IMR-90 (cell line): ENCODE measurements at regions not wholly inside any gene's neighbourhood (a gene's known extent, or its start where the extent isn't known, plus 50 kb on each side); places are given as distances from the start of the nearest gene placed in this dataset.

Experiments
- ATAC-seq: fragments of 200-7000 bp; cut with Tn5 transposase; 2 replicates; pipeline ENCODE4 v1.9.1; 2020; ENCODE audit warnings: low read depth, mild to moderate bottlenecking, moderate library complexity
- BruUV-seq: library from RNA; stranded (reverse); fragments of 400-500 nt; replicated peaks from 2 replicates; lab custom pipeline; 2021; lab: Mats Ljungman, UMichigan
- CTCF ChIA-PET: fragments of 300-600 bp; formaldehyde crosslinking; extraction: SDS; loops from one replicate; lab custom pipeline; 2021; ENCODE audit warnings: antibody characterized with exemption; lab: Yijun Ruan, JAX
- POLR2A ChIA-PET: fragments of 300-600 bp; sonication (Branson Sonifier 250); formaldehyde crosslinking; loops from one replicate; lab custom pipeline; 2022; ENCODE audit warnings: antibody characterized with exemption; ENCODE audit not compliant: unreplicated experiment; lab: Charles Lee
- DNase-seq: peaks from one replicate; pipeline ENCODE4 v3.0.0; 2013
- H2AFZ ChIP-seq: replicated peaks from 2 replicates; pipeline ENCODE3; 2013; ENCODE audit warnings: low read length, mild to moderate bottlenecking; ENCODE audit not compliant: poor library complexity
- H2AK5ac ChIP-seq: 2 replicates; pipeline ENCODE4 v1.6.1; 2013; ENCODE audit warnings: low read depth, low read length, inconsistent platforms
- H2AK9ac ChIP-seq: replicated peaks from 2 replicates; pipeline ENCODE3; 2013; ENCODE audit warnings: mild to moderate bottlenecking, low read depth, low read length, moderate library complexity; ENCODE audit not compliant: poor library complexity
- H2BK120ac ChIP-seq: 2 replicates; pipeline ENCODE4 v1.6.1; 2013; ENCODE audit warnings: low read depth, low read length, inconsistent platforms
- H2BK15ac ChIP-seq: 3 replicates; pipeline ENCODE4 v1.6.1; 2013; ENCODE audit warnings: low read depth, low read length, inconsistent platforms
- H2BK20ac ChIP-seq: 2 replicates; pipeline ENCODE4 v1.6.1; 2013; ENCODE audit warnings: low read depth, mild to moderate bottlenecking, inconsistent platforms, low read length, moderate library complexity
- H2BK5ac ChIP-seq: 2 replicates; pipeline ENCODE4 v1.6.1; 2013; ENCODE audit warnings: mild to moderate bottlenecking, low read depth, low read length, inconsistent platforms; ENCODE audit not compliant: poor library complexity, severe bottlenecking
- H3K14ac ChIP-seq: replicated peaks from 2 replicates; pipeline ENCODE4 v1.6.1; 2013; ENCODE audit warnings: low read depth, low read length, inconsistent platforms
- H3K18ac ChIP-seq: 2 replicates; pipeline ENCODE4 v1.6.1; 2013; ENCODE audit warnings: low read depth, low read length, control low read depth
- H3K23ac ChIP-seq: 2 replicates; pipeline ENCODE4 v1.6.1; 2013; ENCODE audit warnings: low read depth, low read length, inconsistent platforms
- H3K27ac ChIP-seq: 2 replicates; pipeline ENCODE4 v1.5.1; 2013; ENCODE audit warnings: mild to moderate bottlenecking, control low read depth, low read length; ENCODE audit not compliant: insufficient read depth
- H3K27me3 ChIP-seq: 2 replicates; pipeline ENCODE4 v1.6.1; 2013; ENCODE audit warnings: low read length; ENCODE audit not compliant: control insufficient read depth, insufficient read depth
- H3K36me3 ChIP-seq: 2 replicates; pipeline ENCODE4 v1.6.1; 2013; ENCODE audit warnings: low read length, mixed read lengths; ENCODE audit not compliant: control insufficient read depth, insufficient read depth
- H3K4ac ChIP-seq: 2 replicates; pipeline ENCODE4 v1.6.1; 2013; ENCODE audit warnings: low read depth, low read length, inconsistent platforms
- H3K4me1 ChIP-seq: 2 replicates; pipeline ENCODE4 v1.6.1; 2013; ENCODE audit warnings: low read length, mixed read lengths; ENCODE audit not compliant: control insufficient read depth, insufficient read depth
- H3K4me2 ChIP-seq: 2 replicates; pipeline ENCODE4 v1.6.1; 2013; ENCODE audit warnings: low read depth, mild to moderate bottlenecking, control low read depth, low read length, moderate library complexity
- H3K4me3 ChIP-seq: 2 replicates; pipeline ENCODE4 v1.5.1; 2013; ENCODE audit warnings: low read depth, mild to moderate bottlenecking, control low read depth, low read length, moderate library complexity; ENCODE audit not compliant: insufficient read depth
- H3K56ac ChIP-seq: 2 replicates; pipeline ENCODE4 v1.6.1; 2013; ENCODE audit warnings: low read length, inconsistent platforms; ENCODE audit not compliant: insufficient read depth; ENCODE audit errors: extremely low read depth
- H3K79me1 ChIP-seq, 2 experiments: 2 replicates each; pipeline ENCODE4 v1.6.1; 2013; ENCODE audit warnings: low read length in 2 of 2, inconsistent platforms in 1 of 2, low read depth in 1 of 2
- H3K9ac ChIP-seq: 2 replicates; pipeline ENCODE4 v1.6.1; 2013; ENCODE audit warnings: low read depth, low read length, control low read depth
- H3K9me1 ChIP-seq: 2 replicates; pipeline ENCODE4 v1.6.1; 2013; ENCODE audit warnings: low read length, inconsistent platforms; ENCODE audit not compliant: insufficient read depth
- H3K9me3 ChIP-seq: 2 replicates; pipeline ENCODE4 v1.6.1; 2013; ENCODE audit warnings: low read length; ENCODE audit not compliant: control insufficient read depth, insufficient read depth
- H4K20me1 ChIP-seq: 2 replicates; pipeline ENCODE4 v1.6.1; 2013; ENCODE audit warnings: low read length, inconsistent platforms; ENCODE audit not compliant: insufficient read depth
- H4K5ac ChIP-seq: 2 replicates; pipeline ENCODE4 v1.6.1; 2013; ENCODE audit warnings: mild to moderate bottlenecking, low read depth, low read length, control low read depth
- H4K8ac ChIP-seq, 2 experiments: 2 replicates each; pipeline ENCODE4 v1.6.1; 2013; ENCODE audit warnings: low read depth in 2 of 2, low read length in 2 of 2, control low read depth in 1 of 2, inconsistent platforms in 1 of 2
- H4K91ac ChIP-seq: 2 replicates; pipeline ENCODE4 v1.6.1; 2013; ENCODE audit warnings: low read depth, low read length, inconsistent platforms; ENCODE audit not compliant: insufficient read depth
- BHLHE40 ChIP-seq: fragments of 150-350 bp; IDR thresholded peaks from 2 replicates; pipeline ENCODE4 v1.6.1; 2016; ENCODE audit warnings: mild to moderate bottlenecking, low read depth, low read length
- CHD1 ChIP-seq: IDR thresholded peaks from 2 replicates; pipeline ENCODE4 v1.6.1; 2012; ENCODE audit warnings: low read depth, low read length, improper control_type of control experiment
- CTCF ChIP-seq: conservative IDR thresholded peaks from 2 replicates; pipeline ENCODE4 v1.5.1; 2012; ENCODE audit warnings: mild to moderate bottlenecking, low read depth, low read length, improper control_type of control experiment
- FOS ChIP-seq: fragments of 150-350 bp; IDR thresholded peaks from 2 replicates; pipeline ENCODE4 v1.6.1; 2016; ENCODE audit warnings: low read depth, low read length
- MXI1 ChIP-seq: IDR thresholded peaks from 2 replicates; pipeline ENCODE4 v1.6.1; 2012; ENCODE audit warnings: low read depth, mild to moderate bottlenecking, low read length, moderate library complexity, borderline replicate concordance
- NFE2L2 ChIP-seq: fragments of 150-350 bp; IDR thresholded peaks from 2 replicates; pipeline ENCODE4 v1.6.1; 2016; ENCODE audit warnings: low read depth, mild to moderate bottlenecking, low read length
- POLR2A ChIP-seq: IDR thresholded peaks from 2 replicates; pipeline ENCODE4 v1.6.1; 2012; ENCODE audit warnings: mild to moderate bottlenecking, low read depth, low read length
- RAD21 ChIP-seq: IDR thresholded peaks from 2 replicates; pipeline ENCODE4 v1.6.1; 2012; ENCODE audit warnings: low read length, improper control_type of control experiment
- RCOR1 ChIP-seq: IDR thresholded peaks from 2 replicates; pipeline ENCODE4 v1.6.1; 2012; ENCODE audit warnings: mild to moderate bottlenecking, low read length, improper control_type of control experiment; ENCODE audit not compliant: insufficient replicate concordance
- RFX5 ChIP-seq: IDR thresholded peaks from 2 replicates; pipeline ENCODE4 v1.8.0; 2012; ENCODE audit warnings: low read depth, mild to moderate bottlenecking, low read length, moderate library complexity
- SMC3 ChIP-seq: fragments of 150-350 bp; IDR thresholded peaks from 2 replicates; pipeline ENCODE4 v1.6.1; 2016; ENCODE audit warnings: low read depth, mild to moderate bottlenecking, antibody characterized with exemption, low read length, moderate library complexity
- USF2 ChIP-seq: fragments of 150-350 bp; IDR thresholded peaks from 2 replicates; pipeline ENCODE4 v1.6.1; 2017; ENCODE audit warnings: mild to moderate bottlenecking, antibody characterized with exemption, low read length, low read depth
- dilution Hi-C: fragments of 300-500 bp; cut with HindIII; formaldehyde crosslinking; loops from one replicate; pipeline ENCODE4 v1.14.3; 2018; ENCODE audit warnings: low sequenced_read_pairs; ENCODE audit not compliant: unreplicated experiment
- in situ Hi-C: fragments of 300-500 bp; cut with MboI; formaldehyde crosslinking; loops from 3 replicates; pipeline ENCODE4 v1.14.3; 2019; ENCODE audit warnings: low sequenced_read_pairs, inconsistent platforms, mixed read lengths
- intact Hi-C: fragments of 100-400 bp; cut with micrococcal nuclease; formaldehyde crosslinking; loops from 2 replicates; pipeline ENCODE4 v1.10.0; 2022

DNA sequence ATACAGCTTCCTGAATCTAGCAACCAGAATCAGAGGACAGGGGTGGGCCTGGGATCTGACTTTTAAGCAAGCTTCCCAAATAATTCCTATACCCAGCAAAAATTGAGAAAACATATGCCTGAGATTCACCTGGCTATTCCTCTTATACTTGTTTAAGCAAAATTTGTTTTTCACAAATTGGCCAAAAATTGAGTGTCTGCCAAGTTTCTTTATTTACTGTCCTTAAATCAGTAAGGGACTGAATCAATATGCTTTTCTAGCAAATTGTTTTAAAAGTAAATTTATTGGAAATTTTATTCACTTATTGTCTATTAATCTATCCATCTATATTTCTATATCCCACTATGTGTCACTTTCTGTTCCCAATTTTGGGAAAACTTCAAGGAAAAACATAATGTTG lies 337.0 kb upstream of the ZNF804A start:
- Histone ChIP-seq H3K4me1 (no peaks in the 10 kb centered on the region), H2AK9ac (no peak overlapping the region), H2AK5ac (no peak overlapping the region), H3K4ac (no peak overlapping the region), H2BK120ac (no peak overlapping the region), H3K9ac (no peak overlapping the region), H3K79me1 (no peaks in the 10 kb centered on the region), H3K36me3 (no peaks in the 10 kb centered on the region), H3K4me3 (no peak overlapping the region), H4K91ac (no peak overlapping the region), H3K56ac (no peak overlapping the region), H2BK20ac (no peak overlapping the region), H4K8ac (no peak overlapping the region), H2BK5ac (no peak overlapping the region), H4K20me1 (no peaks in the 10 kb centered on the region), H4K5ac (no peak overlapping the region), H3K27me3 (no peaks in the 10 kb centered on the region), H2BK15ac (no peak overlapping the region), H3K14ac (no peak overlapping the region), H3K4me2 (no peak overlapping the region), H3K23ac (no peak overlapping the region), H3K9me1 (no peaks in the 10 kb centered on the region), H3K9me3 (peaks cover 4% of the 10 kb centered on the region; the same call in 1 of the 2 replicates), H2AFZ (no peak overlapping the region), H3K18ac (no peak overlapping the region), H3K27ac (no peak overlapping the region)
- TF ChIP-seq USF2 (no peak), POLR2A (no peak), BHLHE40 (no peak), CHD1 (no peak), RFX5 (no peak), RAD21 (no peak), NFE2L2 (no peak), SMC3 (no peak), RCOR1 (no peak), FOS (no peak), MXI1 (no peak), CTCF (no peak)
- ATAC-seq (no peak), DNase-seq (no peak)
- in situ Hi-C loops (no loop called here), intact Hi-C loops (no loop called here), dilution Hi-C loops (no loop called here)
- ChIA-PET POLR2A (no interaction called here), CTCF (no interaction called here)
- no TSS peak for BruUV-seq
